HG03354 (cell line): ENCODE measurements at regions not wholly inside any gene's neighbourhood (a gene's known extent, or its start where the extent isn't known, plus 50 kb on each side); places are given as distances from the start of the nearest gene placed in this dataset.
A peak's percentile ranks its signal among the peaks of the same experiment; 100 is the strongest.
"Not testable (repeated sequence)": the region's sequence is repeated elsewhere in the genome, so short reads cannot be mapped to it uniquely, and the experiment has no call there.

Source experiments
- ATAC-seq: cut with Tn5 transposase; IDR thresholded peaks from one replicate; pipeline ENCODE4 v1.9.1; 2021; ENCODE audit warnings: mild to moderate bottlenecking; ENCODE audit not compliant: unreplicated experiment, poor library complexity, severe bottlenecking

GRCh38 chr11:116033931-116034553 is 529.8 kb upstream of the CADM1 start:
- no peak for ATAC-seq

GRCh38 chr11:116030697-116031331 is 526.6 kb upstream of the CADM1 start:
- ATAC-seq, result peak; percentile 57

- ATAC-seq, result not testable (repeated sequence)
Observed at GRCh38 chr11:116028506-116028905, 524.3 kb upstream of the CADM1 start.

DNA sequence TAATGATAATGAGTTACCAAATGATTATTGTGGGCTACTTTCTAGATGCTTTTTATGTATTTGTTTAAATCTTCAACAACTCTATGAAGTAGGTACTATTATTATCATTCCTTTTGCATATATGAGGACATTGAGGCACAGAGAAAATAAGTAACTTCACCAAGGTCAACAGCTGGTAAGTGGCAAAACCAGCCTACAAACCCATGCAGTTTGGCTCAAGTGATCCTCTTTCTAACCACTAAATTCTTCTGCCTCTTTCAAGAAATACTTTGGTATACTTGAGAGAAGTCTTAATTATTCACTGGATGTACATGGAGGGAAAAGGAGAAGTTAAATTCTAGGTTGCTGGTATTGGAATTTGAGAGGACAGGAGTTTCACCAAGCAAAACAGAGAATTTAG is 495.2 kb upstream of the CADM1 start:
- ATAC-seq, result no peak

- peak; percentile 10 for ATAC-seq
Observed at GRCh38 chr11:115996808-115997188, 492.6 kb upstream of the CADM1 start.

GRCh38 chr11:115996125-115996807 is 492.1 kb upstream of the CADM1 start:
- peak; percentile 99 for ATAC-seq

DNA sequence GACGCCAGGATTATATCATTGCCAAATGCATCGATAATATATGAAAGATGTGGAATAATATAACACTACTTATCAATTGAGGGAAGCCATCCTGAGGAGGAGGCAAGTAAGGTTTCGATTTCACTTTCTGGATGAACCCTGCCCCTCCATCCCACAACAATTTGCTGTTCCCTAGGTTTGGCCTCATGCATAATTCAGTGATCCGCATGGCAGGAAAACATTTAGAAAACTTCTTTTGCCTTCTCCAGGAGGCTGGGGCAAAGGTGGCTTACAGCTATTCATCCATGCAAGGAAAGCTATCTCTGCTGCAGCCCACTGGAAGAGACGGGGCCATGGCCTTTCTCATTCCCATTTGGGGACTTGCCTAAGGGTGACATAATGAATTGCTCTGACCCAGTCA is 489.4 kb upstream of the CADM1 start:
- no peak for ATAC-seq

DNA sequence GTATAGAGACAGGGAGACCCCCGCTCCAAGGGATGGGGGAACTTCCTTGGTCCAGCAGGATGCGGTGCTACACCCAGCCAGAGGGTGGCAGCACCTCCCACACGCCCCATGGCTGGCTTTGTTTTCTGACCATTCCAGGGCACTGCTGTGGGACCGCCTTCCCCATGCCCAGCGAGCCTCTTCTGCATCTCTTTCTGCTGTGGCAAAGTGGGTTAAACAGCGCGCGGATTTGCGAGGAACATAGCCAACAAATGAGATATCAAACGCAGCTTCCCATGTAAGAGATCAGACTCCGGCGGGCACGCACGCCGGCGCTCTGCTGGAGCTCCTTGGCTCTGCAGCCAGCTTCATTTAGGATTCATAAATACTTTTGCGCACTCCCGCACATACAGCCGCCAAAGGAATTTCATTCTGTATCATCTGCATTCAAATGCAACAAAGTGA is 485.8 kb upstream of the CADM1 start:
- ATAC-seq, result peak; percentile 78

GRCh38 chr11:115985896-115986295 is 481.7 kb upstream of the CADM1 start:
- ATAC-seq, result no peak

DNA sequence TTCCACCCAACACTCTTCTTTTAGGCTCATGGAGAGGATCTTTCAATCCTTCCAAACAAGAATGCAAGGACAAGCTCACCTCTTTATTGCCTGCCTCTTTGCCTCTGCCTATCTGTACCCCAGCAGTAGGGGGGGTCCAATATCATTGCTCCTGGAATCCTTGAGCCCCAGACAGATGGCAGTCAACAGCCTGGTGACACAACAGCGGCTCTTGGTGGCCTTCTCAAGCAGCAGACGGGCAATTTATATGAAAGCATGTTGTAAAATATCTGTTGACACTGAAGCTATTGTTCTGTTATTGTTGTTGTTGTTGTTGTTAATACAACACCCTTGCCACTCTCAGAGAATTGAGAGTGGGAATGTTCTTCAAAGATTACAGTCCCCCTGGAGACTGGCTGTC is 480.0 kb upstream of the CADM1 start:
- no peak for ATAC-seq

- ATAC-seq, result no peak
Observed at GRCh38 chr11:115982666-115983065, 478.5 kb upstream of the CADM1 start.

DNA sequence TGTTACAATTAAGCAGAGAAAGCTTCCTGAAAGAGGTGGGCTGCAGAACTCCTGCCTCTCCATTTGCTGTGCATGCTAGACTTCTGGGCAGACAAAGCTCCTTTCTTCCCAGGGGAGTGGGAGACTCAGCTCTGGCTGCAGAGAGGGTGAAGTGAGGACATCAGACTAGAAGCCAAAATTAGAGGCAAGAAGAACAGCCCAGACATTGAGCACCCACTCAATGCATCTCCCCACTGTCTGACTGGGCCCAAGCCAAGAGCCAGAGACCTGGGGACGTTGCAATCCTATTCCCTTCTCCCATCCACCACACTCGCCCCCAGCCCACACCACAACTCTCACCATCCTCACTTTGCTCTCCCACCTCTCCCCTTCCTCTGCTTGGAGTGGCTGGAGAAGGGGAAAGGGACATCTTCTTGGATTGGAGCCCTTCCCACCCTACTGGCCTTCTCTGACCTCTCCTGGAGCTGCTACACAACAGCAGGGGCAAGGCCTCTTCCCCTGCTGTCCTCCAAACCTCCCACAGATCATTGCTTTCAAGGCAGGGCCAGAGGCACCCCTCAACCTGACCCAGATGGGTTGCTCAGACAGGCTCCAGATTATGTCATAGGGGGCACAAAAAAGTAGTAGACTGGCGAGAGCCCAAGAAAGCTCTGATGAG is 477.7 kb upstream of the CADM1 start:
- ATAC-seq, result no peak

- no peak for ATAC-seq
Observed at GRCh38 chr11:115981104-115981481, 476.9 kb upstream of the CADM1 start.

- no peak for ATAC-seq
Observed at GRCh38 chr11:115980337-115981103, 476.3 kb upstream of the CADM1 start.

DNA sequence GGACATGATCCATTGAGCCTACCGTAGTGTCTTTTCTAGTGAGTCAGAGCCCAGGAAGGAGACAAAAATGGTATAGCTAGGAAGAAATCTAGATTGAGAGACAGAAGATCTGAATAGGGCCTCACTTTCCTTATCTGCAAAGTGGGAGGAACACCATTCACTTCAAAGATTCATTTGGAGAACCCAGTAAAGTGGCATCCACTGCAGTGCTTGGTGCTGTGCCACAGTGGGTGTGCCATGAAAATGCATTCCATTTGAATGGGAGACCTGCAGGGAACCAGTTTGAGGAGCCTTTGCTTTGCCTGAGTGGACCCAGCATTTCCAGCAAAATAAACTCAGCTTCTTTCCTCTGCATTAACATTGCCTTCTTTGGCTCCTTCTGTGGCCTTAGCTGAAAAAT is 470.5 kb upstream of the CADM1 start:
- ATAC-seq, result no peak

DNA sequence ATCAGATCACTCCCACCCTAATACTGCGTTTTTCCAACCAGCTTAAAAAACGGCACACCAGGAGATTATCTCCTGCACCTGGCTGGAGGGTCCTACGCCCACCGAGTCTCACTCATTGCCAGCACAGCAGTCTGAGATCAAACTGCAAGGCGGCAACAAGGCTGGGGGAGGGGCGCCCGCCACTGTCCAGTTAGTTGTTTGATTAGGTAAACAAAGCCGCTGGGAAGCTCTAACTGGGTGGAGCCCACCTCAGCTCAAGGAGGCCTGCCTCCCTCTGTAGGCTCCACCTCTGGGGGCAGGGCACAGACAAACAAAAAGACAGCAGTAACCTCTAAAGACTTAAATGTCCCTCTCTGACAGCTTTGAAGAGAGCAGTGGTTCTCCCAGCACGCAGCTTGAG is 463.0 kb upstream of the CADM1 start:
- not testable (repeated sequence) for ATAC-seq

GRCh38 chr11:115965767-115966504 is 461.7 kb upstream of the CADM1 start:
- no peak for ATAC-seq

DNA sequence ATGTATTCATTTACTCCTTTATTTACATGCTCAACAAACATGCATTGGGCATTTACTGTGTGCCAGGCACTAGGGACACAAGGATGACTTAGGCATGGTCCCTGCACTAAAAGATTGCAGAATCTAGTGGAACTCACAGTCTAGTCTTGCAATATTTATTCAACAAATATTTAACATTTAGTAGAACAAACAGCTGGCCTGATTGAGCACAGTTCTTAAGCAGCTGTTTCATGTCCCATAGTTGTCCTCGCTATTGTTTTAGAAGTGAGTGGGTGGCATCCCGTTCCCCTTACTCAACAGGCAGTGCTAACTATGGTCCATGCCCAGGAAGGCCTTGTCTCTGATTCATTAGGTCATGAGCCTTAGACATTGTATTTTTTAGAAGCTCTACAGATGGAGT is 459.9 kb upstream of the CADM1 start:
- ATAC-seq, result no peak

- ATAC-seq, result no peak
Observed at GRCh38 chr11:115963156-115963555, 458.9 kb upstream of the CADM1 start.
